GM19438 (cell line): ENCODE measurements at regions not wholly inside any gene's neighbourhood (a gene's known extent, or its start where the extent isn't known, plus 50 kb on each side); places are given as distances from the start of the nearest gene placed in this dataset.

Source experiments
- ATAC-seq: cut with Tn5 transposase; IDR thresholded peaks from one replicate; pipeline ENCODE4 v1.9.1; 2021; ENCODE audit warnings: low read depth; ENCODE audit not compliant: unreplicated experiment

DNA sequence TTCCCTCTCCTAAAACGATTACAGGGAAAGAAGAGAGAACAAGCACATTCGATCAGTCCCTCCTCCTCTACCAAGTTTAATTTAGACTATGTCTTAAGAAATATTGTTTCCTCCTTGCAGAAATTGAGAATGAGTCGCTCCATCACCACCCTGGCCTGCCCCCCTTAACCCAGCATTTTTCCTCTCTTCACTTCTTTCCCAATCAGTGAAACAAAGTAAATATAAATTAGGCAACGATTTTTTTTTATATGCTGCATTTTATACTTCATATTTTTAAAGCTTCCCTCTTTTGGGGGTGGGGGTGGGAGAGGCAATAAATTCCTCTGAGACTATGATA lies 300.0 kb downstream of the SPRY2 start:
- no peak for ATAC-seq

DNA sequence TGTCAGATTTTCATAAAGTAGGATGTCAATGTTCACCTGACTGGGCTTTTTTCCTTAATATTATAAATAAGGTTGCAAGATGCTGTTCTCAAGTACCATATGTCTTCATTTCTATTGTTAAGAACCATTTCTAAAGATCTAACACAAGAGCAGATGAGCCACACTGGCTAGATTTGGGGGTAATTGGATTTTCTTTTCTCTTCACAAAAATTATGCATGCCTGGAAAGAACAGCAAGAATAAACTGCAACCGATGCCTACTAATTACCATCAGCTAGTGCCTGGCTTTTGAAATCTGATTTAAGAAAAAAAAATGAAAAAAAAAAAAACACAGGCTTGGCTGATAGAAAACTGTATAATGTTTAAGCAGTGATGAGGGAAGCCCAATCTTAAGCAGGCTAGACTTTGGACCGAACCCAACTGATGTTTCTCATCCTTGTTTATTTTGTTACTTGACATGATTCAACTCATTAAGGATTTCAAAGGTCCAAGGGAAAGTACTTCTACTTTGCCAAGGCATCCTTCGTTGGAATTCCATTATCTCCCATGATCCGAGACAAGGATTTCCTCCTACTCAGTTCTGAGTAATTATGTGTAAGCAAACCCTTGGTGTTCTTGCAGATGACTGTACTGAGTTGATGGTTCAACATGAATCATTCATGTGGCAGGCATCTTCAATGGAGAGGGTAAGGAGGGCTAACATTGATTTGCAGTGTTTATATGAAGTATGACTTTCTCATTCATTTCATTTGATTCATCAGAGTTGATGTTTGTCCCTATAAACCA lies 300.5 kb downstream of the SPRY2 start:
- ATAC-seq, result no peak

GRCh38 chr13:80039000-80039399 lies 301.9 kb downstream of the SPRY2 start:
- peak; percentile 83 for ATAC-seq

GRCh38 chr13:80038371-80038770 lies 302.6 kb downstream of the SPRY2 start:
- no peak for ATAC-seq

GRCh38 chr13:80037505-80037888 lies 303.4 kb downstream of the SPRY2 start:
- ATAC-seq, result no peak

- peak; percentile 66 for ATAC-seq
These were observed 304.0 kb downstream of the SPRY2 start for GRCh38 chr13:80036845-80037504.

- ATAC-seq, result no peak
These were observed 305.8 kb downstream of the SPRY2 start for GRCh38 chr13:80035096-80035495.

- no peak for ATAC-seq
These were observed 307.0 kb downstream of the SPRY2 start for GRCh38 chr13:80033951-80034350.

DNA sequence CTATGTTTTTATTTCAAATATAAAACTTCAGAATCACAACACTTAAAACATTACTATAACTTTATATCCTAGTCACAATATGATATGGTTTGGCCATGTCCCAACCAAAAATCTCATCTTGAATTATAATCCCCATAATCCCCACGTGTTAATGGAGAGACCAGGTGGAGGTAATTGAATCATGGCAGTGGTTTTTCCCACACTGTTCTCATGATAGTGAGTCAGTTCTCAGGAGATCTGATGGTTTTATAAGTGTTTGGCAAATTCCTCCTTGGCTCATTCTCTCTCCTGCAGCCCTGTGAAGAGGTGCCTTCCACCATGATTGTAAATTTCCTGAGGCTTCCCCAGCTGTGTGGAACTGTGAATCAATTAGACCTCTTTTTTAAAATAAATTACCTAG lies 307.6 kb downstream of the SPRY2 start:
- ATAC-seq, result no peak

DNA sequence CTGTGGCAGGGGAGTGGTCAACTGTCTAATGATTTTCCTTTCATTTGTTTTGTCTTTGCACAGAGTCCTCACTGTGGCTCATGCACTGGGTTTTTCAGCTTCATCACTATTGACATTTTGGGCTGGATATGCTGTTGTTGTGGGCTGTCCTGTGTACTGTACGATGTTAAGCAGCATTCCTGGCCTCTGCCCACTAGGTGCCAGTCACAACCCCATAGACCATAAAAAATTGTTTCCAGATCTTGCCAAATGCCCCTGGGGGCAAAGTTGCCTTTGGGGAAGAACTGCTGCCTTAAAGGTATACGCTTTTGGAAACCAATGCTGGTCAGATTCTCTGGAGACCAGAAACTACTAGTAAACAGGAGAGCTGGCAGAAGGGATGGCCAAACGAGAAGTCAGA lies 310.4 kb downstream of the SPRY2 start:
- ATAC-seq, result no peak

DNA sequence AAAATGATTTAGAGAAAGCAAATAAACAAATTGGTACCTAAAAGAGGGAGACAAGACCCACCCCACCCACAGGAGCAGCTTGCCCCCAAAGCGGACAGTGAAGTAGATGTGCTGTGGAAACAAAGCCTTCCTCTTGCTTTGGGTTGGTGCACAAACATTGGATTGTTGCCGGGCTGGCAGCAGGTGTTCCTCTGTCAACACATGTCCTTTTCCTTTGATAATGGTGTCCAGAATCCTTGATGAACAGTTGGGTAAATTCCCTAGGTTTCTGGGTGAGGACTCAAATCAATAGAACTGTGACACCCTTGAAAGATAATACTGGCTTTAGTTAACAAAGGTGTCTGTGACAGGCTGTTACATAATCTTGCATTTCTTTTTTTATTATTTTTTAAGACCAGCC lies 311.8 kb downstream of the SPRY2 start:
- ATAC-seq, result no peak

DNA sequence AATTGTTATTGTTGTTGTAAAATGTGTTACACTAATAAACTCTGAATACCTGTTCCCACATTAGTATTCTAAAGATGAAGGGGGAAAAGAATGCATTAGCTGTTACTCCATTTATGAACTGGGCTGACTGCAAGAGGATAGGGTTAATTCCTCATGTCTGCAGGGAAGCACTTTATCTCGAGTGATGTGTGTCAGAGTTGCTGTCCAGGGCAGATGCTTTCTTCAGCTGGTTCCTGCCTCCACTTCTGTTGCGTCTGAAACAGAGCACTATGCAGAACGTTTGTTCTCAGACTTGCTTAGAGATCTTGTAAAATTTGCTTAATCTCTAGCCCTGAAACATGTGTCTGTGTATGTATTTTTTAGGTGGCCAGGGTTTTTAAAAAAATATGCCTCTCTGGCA lies 318.8 kb downstream of the SPRY2 start:
- ATAC-seq, result no peak

- no peak for ATAC-seq
These were observed 328.7 kb downstream of the SPRY2 start for GRCh38 chr13:80012251-80012650.

GRCh38 chr13:80011448-80012212 lies 329.3 kb downstream of the SPRY2 start:
- no peak for ATAC-seq

DNA sequence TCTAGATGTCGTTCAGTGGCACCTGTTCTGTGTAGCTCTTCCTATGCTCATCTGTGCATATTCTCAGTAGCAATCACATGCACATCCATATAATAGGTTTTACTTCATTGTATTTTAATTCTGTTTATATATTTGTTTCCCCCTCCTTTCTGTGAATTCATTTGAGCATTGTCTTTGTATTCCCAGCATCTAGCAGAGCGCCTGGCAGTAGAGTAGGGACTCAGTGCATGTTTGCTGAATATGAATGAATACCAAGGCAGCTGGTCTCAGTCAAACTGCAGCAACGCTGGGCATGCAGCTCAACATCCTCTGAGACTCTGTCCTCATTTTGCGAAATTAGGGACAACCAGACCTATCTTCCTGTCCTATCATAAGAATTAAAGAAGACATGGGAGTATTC lies 330.1 kb downstream of the SPRY2 start:
- ATAC-seq, result no peak

DNA sequence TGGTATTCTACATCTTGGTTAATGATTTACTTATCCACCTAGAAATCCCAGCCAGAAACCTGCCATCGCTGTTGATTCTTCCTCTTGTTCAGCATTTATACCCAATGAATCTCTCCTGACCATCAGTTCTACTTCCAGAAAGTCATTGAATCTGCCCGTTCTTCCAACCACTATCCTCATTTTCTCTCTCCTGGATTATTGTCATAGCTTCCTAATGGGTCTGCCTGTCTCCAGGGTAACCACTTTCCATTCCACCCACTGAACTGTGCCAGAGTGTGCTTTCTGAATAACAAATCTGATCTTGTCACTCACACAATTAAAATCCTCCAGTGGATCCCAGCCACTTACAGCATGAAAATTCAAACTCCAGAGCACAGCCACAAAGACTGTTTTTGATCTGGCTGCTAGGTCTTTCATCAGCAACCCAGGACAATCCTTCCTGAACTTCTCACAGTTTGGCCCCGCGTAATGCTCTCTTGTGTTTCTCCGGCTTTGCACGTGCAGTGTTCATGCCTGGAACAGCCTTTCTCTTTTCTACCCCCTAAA lies 330.6 kb downstream of the SPRY2 start:
- no peak for ATAC-seq

DNA sequence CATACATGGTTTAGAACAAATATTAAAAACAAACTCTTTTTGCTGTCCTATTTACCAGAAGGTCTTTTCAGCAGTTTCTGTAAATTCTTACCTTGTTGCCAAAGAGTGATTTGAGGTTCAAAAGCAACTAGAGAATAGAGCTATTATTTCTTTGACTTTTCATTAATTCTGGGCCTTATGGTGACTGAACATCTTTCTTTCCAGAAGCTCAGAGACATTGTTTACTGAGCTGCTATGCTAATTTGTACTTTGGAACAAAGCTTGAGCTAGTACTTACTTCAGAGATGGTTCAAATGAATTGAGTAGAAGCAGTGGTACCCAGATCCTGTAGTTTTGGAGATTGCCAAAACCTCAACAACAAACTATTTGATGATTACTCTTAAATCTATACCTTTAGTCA lies 331.2 kb downstream of the SPRY2 start:
- ATAC-seq, result no peak

GRCh38 chr13:80006940-80007339 lies 334.0 kb downstream of the SPRY2 start:
- ATAC-seq, result no peak

DNA sequence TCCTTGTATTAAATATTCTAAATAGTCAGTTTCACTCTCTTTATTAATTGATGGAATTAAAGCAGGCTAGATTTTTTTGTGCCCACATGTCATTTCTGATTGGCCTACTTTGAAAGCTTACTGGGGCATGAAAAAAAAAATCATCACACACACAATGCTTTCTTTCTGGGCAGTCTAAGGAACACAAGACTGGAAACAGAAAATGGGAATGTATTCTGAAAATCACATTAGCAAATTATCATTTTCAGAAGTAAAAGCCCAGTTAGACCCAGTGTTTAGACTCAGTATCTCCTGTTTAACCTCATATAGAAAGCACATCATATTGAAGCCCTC lies 339.4 kb downstream of the SPRY2 start:
- no peak for ATAC-seq

DNA sequence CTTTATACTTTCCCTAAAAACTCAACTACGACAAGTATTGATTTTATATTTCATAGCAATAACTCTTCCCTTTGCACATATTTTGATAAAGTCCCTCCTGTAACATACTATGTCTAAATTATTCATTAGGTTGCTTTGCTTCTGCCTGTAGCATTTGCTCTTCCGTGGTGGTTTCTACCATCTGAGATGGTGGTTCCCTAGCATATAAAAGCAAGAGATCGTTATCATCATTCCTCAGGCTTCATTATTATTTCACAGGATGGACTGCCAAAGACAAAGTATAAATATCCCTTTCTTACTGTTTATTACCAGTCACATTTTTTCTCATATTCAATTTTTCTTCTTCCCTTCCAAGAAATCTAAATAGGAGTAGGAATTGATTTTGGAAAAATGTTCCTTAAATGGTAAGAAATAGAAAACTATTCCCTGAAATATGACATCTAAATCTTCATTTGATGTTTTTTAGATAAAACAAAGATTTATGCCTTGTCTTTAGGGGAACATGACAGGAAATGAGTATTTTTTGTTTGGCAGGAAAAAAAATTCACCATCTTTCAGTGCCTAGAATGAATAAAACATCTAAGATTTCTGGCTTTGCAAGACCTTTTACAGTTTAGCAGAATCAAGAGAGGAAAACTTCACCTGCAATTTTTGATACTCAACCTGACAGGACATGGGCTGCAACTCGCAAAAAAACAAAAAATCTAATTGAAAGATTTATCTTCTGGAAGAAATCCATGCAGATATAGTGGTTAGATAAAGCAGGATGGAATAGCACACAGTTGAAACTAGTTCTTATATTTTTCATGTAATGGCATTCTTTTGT lies 340.0 kb downstream of the SPRY2 start:
- ATAC-seq, result no peak

GRCh38 chr13:79999601-80000000 lies 341.3 kb downstream of the SPRY2 start:
- no peak for ATAC-seq
